ENCODE measurements at regions not wholly inside any gene's neighbourhood (a gene's known extent, or its start where the extent isn't known, plus 50 kb on each side); places are given as distances from the start of the nearest gene placed in this dataset.
"Not testable (repeated sequence)": the region's sequence is repeated elsewhere in the genome, so short reads cannot be mapped to it uniquely, and the experiment has no call there.

DNA sequence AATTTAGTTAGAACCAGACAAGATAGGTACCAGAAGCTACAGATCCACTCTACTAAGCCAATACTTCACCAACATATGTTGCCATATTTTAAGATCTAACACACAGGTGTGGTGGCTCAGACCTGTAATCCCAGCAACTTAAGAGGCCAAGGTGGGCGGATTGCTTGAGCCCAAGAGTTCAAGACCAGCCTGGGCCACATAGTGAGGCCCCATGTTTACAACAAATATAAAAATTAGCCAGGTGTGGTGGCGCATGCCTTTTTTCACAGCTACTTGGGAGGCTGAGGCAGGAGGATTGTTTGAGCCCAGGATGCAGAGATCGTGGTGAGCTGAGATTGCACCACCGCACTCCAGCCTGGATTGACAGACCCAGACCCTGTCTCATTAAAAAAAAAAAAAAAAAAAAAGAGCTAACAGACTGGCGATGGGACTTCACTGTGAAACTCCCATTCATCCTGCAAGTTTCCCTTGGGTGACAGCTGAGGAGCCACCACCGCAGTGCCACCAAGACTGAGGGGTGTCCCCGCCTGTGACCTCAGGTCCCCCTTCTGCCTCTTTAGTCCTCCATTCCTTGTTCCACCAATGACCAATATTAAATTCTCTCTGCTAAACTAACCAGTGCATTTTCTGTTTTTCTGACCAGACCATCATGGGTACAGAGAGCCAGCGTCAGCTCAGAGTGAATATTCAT lies 163.3 kb downstream of the OR4M2 start:
- DNase-seq (ENCODE audit: extremely low spot score): no peak
- TF ChIP-seq L3MBTL2 (conservative IDR thresholded peaks at IDR 0.05) (no peak), SP1 (IDR thresholded peaks at IDR 0.05) (no peak), LEF1 (IDR thresholded peaks at IDR 0.05; ENCODE audit: borderline replicate concordance) (no peak), FOXA1 (IDR thresholded peaks at IDR 0.05) (no peak), ELF4 (IDR thresholded peaks at IDR 0.05) (no peak), FOXK2 (IDR thresholded peaks at IDR 0.05) (no peak), ZNF384 (IDR thresholded peaks at IDR 0.05) (no peak), FOXM1 (IDR thresholded peaks at IDR 0.05; ENCODE audit: borderline replicate concordance) (no peak)
- POLR2A ChIA-PET: no interaction called here
- CTCF ChIA-PET: no interaction called here

DNA sequence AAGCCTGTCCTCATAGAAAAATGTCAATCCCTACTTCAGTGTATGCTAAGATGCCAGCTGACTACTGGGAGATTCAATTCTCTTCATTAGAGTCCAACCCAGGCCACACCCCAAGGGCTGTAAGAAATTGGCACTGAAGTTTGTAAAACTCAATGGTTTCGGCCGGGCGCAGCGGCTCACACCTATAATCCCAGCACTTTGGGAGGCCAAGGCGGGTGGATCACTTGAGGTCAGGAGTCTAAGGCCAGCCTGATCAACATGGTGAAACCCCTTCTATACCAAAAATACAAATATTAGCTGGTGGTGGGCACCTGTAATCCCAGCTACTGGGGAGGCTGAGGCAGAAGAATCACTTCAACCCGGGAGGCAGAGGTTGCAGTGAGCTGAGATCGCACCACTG lies 169.2 kb downstream of the OR4M2 start:
- POLR2A ChIA-PET; CTCF ChIA-PET; DNase-seq (ENCODE audit: extremely low spot score): not testable (repeated sequence)

DNA sequence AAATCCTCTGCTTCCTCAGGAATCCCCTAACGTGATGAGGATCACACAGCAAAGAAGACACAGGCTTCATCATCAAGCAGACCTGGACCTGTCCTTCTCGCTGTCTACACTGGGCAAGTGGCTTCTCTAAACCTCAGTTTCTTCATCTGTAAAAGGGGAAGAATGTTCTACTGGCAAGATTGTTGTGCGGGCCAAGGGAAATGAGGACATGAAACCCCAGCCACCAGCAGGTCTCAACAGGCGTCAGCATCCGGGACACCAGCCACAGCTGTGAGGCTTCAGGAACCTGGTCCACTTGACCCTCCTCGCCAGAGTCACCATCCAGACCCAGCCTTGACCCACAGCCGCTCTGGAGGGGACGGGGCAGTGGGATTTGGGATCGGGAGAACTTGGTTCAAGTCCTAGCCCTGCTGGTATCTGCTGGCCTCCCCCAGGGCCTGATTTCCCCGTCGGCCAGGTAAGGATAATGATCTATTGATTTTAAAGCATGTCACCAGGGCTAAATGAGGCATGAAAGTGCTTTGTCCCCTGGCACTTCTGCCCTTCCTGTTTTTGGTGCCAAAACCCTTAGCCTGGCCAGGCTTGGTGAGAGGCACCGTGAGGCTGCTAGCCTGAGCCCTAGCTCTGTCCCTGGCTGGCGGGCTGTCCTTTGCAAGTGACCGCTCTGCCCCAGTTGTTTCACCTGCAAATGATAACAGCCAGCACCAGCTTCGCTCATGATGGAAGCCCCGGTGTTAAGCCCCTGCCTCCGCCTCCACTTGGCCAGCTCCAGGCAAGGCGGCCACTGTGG lies 170.4 kb downstream of the OR4M2 start:
- not testable (repeated sequence) for DNase-seq (ENCODE audit: extremely low spot score)

DNA sequence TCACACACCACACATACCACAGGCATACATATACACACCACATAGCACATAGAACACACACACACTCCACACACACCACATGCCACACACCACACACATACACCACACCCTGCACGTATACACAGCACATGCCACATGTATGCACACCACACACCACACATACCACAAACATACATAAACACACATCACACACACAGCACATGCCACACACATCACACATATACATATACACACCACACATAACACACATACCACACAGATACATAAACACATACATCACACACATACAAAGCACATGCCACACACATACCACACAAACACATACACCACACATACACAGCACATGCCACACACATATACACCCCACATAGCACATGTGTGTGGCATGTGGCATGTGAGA lies 171.1 kb downstream of the OR4M2 start:
- ChIA-PET POLR2A (no interaction called here), CTCF (no interaction called here)
- no peak for DNase-seq (ENCODE audit: extremely low spot score)
- TF ChIP-seq BHLHE40 (IDR thresholded peaks at IDR 0.05; ENCODE audit: borderline replicate concordance) (no peak), CTBP1 (IDR thresholded peaks at IDR 0.05; ENCODE audit: borderline replicate concordance) (no peak), FOXK2 (IDR thresholded peaks at IDR 0.05) (no peak), HDGF (IDR thresholded peaks at IDR 0.05; ENCODE audit: borderline replicate concordance) (no peak), SP1 (IDR thresholded peaks at IDR 0.05) (no peak), FOXM1 (IDR thresholded peaks at IDR 0.05; ENCODE audit: borderline replicate concordance) (no peak), NFRKB (IDR thresholded peaks at IDR 0.05) (no peak), TARDBP (IDR thresholded peaks at IDR 0.05) (no peak), ARNT (IDR thresholded peaks at IDR 0.05) (no peak), SUZ12 (IDR thresholded peaks at IDR 0.05) (no peak), LEF1 (IDR thresholded peaks at IDR 0.05; ENCODE audit: borderline replicate concordance) (no peak), ELF4 (IDR thresholded peaks at IDR 0.05) (no peak), ZNF384 (IDR thresholded peaks at IDR 0.05) (no peak), FOXA1 (IDR thresholded peaks at IDR 0.05) (no peak), L3MBTL2 (conservative IDR thresholded peaks at IDR 0.05) (no peak)
- TF ChIP-seq, protein P1, sequence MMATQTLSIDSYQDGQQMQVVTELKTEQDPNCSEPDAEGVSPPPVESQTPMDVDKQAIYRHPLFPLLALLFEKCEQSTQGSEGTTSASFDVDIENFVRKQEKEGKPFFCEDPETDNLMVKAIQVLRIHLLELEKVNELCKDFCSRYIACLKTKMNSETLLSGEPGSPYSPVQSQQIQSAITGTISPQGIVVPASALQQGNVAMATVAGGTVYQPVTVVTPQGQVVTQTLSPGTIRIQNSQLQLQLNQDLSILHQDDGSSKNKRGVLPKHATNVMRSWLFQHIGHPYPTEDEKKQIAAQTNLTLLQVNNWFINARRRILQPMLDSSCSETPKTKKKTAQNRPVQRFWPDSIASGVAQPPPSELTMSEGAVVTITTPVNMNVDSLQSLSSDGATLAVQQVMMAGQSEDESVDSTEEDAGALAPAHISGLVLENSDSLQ (IDR thresholded peaks at IDR 0.05): no peak

More for the DNA sequence above, 170.4 kb downstream of the OR4M2 start:
- POLR2A ChIA-PET: not testable (repeated sequence)
- CTCF ChIA-PET: interaction anchor here (0.6 kb wide), 1 partner anchor 14 kb away, joined by 3 read pairs; no protein-coding TSS in a partner anchor

DNA sequence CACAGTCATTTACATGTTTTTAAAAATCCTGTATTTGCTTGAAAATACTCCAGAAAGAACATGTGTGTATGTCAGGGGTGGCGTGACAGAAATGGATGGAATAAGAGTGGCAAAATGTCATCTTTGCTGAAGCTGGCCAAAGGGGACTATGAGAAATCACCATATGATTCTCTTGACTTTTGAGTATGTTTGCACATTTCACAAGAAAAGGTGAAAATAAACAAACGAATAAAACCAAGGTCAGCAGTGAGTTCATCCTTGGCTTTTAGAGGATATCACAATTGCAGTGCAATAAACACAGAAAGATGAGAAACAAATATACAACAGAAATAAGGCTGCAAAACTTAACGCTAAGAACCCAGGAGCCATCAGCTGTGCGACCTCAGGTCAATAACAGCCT lies 171.7 kb downstream of the OR4M2 start:
- DNase-seq (ENCODE audit: extremely low spot score); POLR2A ChIA-PET; CTCF ChIA-PET: not testable (repeated sequence)

DNA sequence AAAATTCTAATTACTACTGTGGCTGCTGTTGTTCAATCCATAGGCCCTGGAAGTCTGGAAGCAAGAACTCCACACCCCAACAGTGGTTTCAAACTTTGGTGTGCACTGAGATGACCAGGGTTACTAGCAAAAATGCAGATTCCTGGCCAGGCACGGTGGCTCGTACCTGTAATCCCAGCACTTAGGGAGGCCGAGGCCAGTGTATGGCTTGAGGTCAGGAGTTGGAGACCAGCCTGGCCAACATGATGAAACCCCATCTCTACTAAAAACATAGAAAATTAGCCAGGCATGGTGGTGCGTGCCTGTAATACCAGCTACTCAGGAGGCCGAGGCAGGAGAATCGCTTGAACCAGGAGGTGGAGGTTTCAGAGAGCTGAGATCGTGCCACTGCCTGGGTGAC lies 172.2 kb downstream of the OR4M2 start:
- DNase-seq (ENCODE audit: extremely low spot score); CTCF ChIA-PET; POLR2A ChIA-PET: not testable (repeated sequence)

DNA sequence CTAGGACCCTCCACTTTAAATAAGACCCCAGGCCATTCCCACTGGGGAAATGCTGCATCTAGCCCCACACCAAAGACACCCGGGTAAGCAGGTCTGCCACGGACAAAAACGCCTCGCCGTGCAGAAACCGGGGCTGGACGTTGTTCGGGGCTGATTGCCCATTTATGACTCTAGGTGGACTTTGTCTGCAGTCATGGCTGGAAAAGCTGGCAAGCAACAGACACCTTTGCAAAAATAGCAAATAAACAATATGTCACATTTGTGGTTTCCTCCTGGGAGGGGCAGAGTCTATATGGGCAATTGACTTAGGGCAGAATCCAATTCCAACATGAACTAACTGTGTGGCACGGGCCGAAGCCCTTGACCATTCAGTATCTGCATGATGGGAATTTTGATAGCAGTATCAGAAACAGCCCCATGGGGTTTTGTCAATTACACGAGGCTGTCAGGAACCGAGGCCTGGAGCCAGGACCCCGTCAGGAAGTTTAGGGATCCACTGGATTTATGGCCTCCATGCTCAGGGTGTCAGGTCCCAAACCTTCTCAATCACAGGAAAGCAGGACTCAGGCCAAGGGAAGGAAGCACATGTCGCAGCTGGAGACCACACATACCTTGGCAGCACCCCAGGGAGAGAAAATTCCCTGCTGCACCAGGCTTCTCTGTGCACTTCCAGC lies 172.8 kb downstream of the OR4M2 start:
- POLR2A ChIA-PET, CTCF ChIA-PET: not testable (repeated sequence)

DNA sequence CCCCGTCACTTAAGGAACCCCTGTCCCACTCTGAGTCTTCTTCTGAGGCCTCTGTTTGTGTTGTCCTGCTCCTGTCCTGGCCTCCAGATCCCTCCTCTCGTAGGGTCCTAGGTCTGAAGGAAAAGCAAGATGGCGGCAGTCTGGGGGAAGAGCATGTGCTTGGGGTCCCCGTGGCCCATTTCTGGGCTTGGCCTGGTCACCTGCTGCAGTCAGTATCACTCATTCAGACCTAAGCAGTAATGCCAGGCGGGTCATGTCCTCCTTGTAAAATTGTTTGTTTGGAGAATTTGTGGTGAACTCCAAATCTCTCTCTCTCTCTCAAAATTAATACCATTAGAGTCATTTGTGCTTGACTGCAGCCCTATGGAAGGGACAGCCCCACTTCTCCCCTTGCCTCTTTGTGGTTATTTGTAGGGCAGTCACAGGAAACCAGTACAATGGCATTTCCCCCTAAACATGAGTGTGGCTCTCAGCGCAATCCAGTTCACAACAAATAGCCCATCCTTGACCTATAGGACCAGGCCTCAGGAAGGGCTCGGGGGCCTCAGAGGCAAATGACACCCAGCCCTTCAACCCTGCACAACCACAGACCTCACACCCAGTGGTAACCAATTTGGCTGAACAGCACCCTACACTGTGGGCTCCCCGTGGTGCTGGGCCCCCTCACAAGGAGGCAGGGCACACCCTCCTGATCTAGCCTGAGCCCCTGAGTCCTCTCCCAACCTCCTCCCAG lies 173.5 kb downstream of the OR4M2 start:
- TF ChIP-seq SP1 (IDR thresholded peaks at IDR 0.05): no peak
- no peak for TF ChIP-seq SUZ12 (IDR thresholded peaks at IDR 0.05)
- TF ChIP-seq ELF4 (IDR thresholded peaks at IDR 0.05): no peak
- TF ChIP-seq TARDBP (IDR thresholded peaks at IDR 0.05): no peak
- no peak for TF ChIP-seq BHLHE40 (IDR thresholded peaks at IDR 0.05; ENCODE audit: borderline replicate concordance)
- no peak for DNase-seq (ENCODE audit: extremely low spot score)
- CTCF ChIA-PET: no interaction called here
- POLR2A ChIA-PET: no interaction called here

More for the DNA sequence above, 172.8 kb downstream of the OR4M2 start:
- not testable (repeated sequence) for DNase-seq (ENCODE audit: extremely low spot score)

DNA sequence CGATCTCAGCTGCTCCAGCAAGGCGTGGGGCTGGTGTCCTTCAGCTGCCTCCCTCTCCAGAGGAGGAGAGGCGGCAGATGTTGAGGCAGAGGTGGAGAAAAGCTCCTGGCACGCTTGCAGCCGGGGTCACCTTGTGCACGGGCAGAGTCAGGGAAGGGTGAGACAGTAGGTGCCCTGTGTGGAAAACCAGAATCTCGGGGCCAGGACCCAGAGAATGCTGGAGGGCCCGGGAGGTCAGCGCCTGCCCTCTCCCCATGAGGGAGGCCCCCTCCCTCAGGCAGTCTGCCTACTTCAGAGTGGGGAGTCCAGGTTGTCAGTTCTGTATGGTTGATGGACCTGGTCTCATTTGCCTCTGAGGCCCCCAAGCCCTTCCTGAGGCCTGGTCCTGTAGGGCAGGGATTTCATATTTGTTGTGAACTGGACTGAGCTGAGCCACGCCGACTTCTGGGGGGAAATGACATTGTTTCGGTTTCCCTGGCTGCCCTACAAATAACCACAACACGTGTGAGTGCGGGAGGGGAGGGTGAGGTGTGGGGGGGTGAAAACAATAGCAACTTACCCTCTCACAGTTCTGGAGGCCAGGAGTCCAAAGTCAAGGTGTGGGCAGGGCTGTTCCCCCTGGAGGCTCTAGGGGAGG lies 174.2 kb downstream of the OR4M2 start:
- CTCF ChIA-PET; DNase-seq (ENCODE audit: extremely low spot score); POLR2A ChIA-PET: not testable (repeated sequence)

DNA sequence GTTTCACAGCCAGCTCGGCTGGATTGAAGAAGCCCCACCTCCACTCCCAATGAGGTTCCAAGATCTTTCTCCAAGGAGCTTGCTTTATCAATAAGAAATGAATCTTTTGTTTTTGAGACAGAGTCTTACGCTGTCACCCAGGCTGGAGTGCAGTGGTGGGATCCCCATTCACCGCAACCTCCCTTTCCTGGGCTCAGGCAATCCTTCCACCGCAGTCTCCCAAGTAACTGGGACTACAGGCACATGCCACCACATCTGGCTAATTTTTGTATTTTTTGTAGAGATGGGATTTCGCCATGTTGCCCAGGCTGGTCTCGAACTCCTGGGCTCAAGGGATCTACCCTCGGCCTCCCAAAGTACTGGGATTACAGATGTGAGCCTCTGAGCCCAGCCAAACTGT lies 175.3 kb downstream of the OR4M2 start:
- DNase-seq (ENCODE audit: extremely low spot score); CTCF ChIA-PET; POLR2A ChIA-PET: not testable (repeated sequence)

DNA sequence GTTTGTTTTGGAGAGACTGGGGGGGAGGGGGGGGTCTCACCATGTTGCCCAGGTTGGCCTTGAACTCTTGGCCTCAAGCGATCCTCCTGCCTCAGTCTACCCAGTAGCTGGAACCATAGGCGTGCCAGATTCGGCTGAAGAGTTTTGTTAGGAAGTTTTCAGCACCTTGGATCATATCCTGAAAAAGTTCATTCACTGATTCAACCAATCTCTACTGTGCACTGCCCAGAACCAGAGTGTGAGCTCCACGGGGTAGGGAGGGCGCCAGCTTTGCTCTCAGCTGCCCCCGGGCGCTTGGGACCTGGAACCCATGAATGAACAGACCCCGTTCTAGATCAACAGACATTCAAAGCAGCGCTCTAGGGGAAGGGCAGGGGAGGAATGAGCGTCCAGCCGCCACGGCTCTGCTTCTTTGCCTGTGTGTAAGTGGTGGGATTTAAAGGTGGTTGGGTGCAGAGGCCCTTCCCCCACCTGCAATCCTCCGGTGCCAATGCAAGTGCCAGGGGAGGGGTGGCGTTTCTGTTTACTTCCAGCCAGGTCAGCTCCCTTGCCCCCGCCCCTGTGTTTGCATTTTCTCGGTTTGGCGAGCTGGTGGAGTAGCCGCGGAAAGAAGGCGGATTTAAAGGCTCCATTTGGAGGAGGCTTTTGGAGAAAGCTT lies 176.2 kb downstream of the OR4M2 start:
- CTCF ChIA-PET; POLR2A ChIA-PET; DNase-seq (ENCODE audit: extremely low spot score): not testable (repeated sequence)

Measured in HEK293T (cell line).